Panc1 (cell line): ENCODE measurements at regions not wholly inside any gene's neighbourhood (a gene's known extent, or its start where the extent isn't known, plus 50 kb on each side); places are given as distances from the start of the nearest gene placed in this dataset.

Source experiments
- ATAC-seq: fragments of 200-7000 bp; cut with Tn5 transposase; 2 replicates; pipeline ENCODE4 v1.9.1; 2020; ENCODE audit warnings: mild to moderate bottlenecking, moderate library complexity
- BruUV-seq: library from RNA; stranded (reverse); fragments of 400-500 nt; replicated peaks from 2 replicates; lab custom pipeline; 2021; lab: Mats Ljungman, UMichigan
- CTCF ChIA-PET: fragments of 300-600 bp; sonication (Branson Sonifier 250); formaldehyde crosslinking; loops from one replicate; lab custom pipeline; 2022; ENCODE audit warnings: antibody characterized with exemption; lab: Charles Lee
- POLR2A ChIA-PET: fragments of 300-600 bp; sonication (Branson Sonifier 250); formaldehyde crosslinking; loops from one replicate; lab custom pipeline; 2022; ENCODE audit warnings: antibody characterized with exemption; lab: Charles Lee
- DNase-seq: peaks from one replicate; pipeline ENCODE4 v3.0.0-alpha.2; 2010; ENCODE audit warnings: low read depth, low spot score
- H3K27ac ChIP-seq: 2 replicates; pipeline ENCODE4 v1.5.1; 2011; ENCODE audit warnings: mild to moderate bottlenecking, low read length, inconsistent platforms
- H3K27me3 ChIP-seq: fragments of 200-500 bp; sonication (Bioruptor generic); 2 replicates; pipeline ENCODE4 v1.6.0; 2014; ENCODE audit warnings: low read length, inconsistent platforms; ENCODE audit not compliant: control insufficient read depth, insufficient read depth
- H3K36me3 ChIP-seq: fragments of 200-500 bp; sonication (Bioruptor generic); 2 replicates; pipeline ENCODE4 v1.5.1; 2014; ENCODE audit warnings: inconsistent platforms, mild to moderate bottlenecking, low read length, moderate library complexity; ENCODE audit not compliant: control insufficient read depth, insufficient read depth
- H3K4me1 ChIP-seq: 2 replicates; pipeline ENCODE4 v1.5.1; 2011; ENCODE audit warnings: inconsistent platforms, mild to moderate bottlenecking, low read length, moderate library complexity; ENCODE audit not compliant: control insufficient read depth, insufficient read depth
- H3K4me3 ChIP-seq, 2 experiments: 2 replicates each; pipeline ENCODE4 v1.5.1; 2011 to 2012; ENCODE audit warnings: low read depth in 2 of 2, low read length in 2 of 2, mild to moderate bottlenecking in 2 of 2, inconsistent platforms in 1 of 2, moderate library complexity in 1 of 2
- H3K9me3 ChIP-seq: fragments of 200-500 bp; sonication (Bioruptor generic); 2 replicates; pipeline ENCODE4 v1.5.1; 2014; ENCODE audit warnings: low read depth, mild to moderate bottlenecking, inconsistent platforms, low read length, moderate library complexity; ENCODE audit not compliant: control insufficient read depth, insufficient read depth
- CTCF ChIP-seq: fragments of 450-650 bp; IDR thresholded peaks from 2 replicates; pipeline ENCODE4 v1.5.1; 2017; ENCODE audit warnings: mild to moderate bottlenecking
- POLR2AphosphoS5 ChIP-seq: IDR thresholded peaks from 2 replicates; pipeline ENCODE4 v1.6.1; 2012; ENCODE audit warnings: mild to moderate bottlenecking, low read depth, low read length, moderate library complexity
- REST ChIP-seq, 2 experiments: IDR thresholded peaks; 2 replicates each; pipeline ENCODE4 v1.6.1; 2011 to 2012; ENCODE audit warnings: low read depth in 2 of 2, control low read depth in 1 of 2, low read length in 1 of 2, mild to moderate bottlenecking in 1 of 2, moderate library complexity in 1 of 2; ENCODE audit not compliant: insufficient read depth in 1 of 2
- SIN3A ChIP-seq: IDR thresholded peaks from 2 replicates; pipeline ENCODE4 v1.6.1; 2012; ENCODE audit warnings: low read depth, mild to moderate bottlenecking, low read length, moderate library complexity, borderline replicate concordance; ENCODE audit not compliant: insufficient read depth
- TCF7L2 ChIP-seq: IDR thresholded peaks from 2 replicates; pipeline ENCODE4 v1.6.1; 2011; ENCODE audit warnings: mild to moderate bottlenecking, low read depth, low read length, inconsistent platforms
- in situ Hi-C: cut with HindIII; loops from 2 replicates; pipeline ENCODE4 v1.10.0; 2016; ENCODE audit warnings: low sequenced_read_pairs, low pct_unique_long_range_greater_than_20kb
- intact Hi-C: fragments of 100-400 bp; cut with micrococcal nuclease; formaldehyde crosslinking; loops from one replicate; pipeline ENCODE4 v1.10.0; 2022; ENCODE audit not compliant: unreplicated experiment

GRCh38 chr6:22888163-22888752 is 318.9 kb downstream of the HDGFL1 start:
- H3K4me1 ChIP-seq, result no peaks in the 10 kb centered on the region; the same call in 1 of the 2 replicates
- no TSS peak for BruUV-seq
- TF ChIP-seq POLR2AphosphoS5 (no peak), TCF7L2 (no peak), SIN3A (no peak), REST (IDR thresholded peaks at IDR 0.05; ENCODE audit: insufficient read depth in 1 of 2, low read depth in 2 of 2, low read length in 1 of 2) (no peak), CTCF (no peak)
- POLR2A ChIA-PET, result interaction anchor here (0.6 kb wide), 2 partner anchors 1295 to 1945 kb away, joined by 9 to 16 read pairs; partner anchors contain the start of gene SOX4
- H3K36me3 ChIP-seq, result no peaks in the 10 kb centered on the region
- H3K27ac ChIP-seq, result peak overlapping the region; percentile 40; the same call in 1 of the 2 replicates
- in situ Hi-C loops (no loop called here), intact Hi-C loops (no loop called here)
- no peak for DNase-seq
- CTCF ChIA-PET, result no interaction called here
- H3K4me3 ChIP-seq, result no peak overlapping the region
- no peaks in the 10 kb centered on the region for H3K27me3 ChIP-seq
- H3K9me3 ChIP-seq, result no peaks in the 10 kb centered on the region
- ATAC-seq, result peak; percentile 38; the same call in 1 of the 2 replicates

- in situ Hi-C loops (no loop called here), intact Hi-C loops (no loop called here)
- Histone ChIP-seq H3K27ac (no peak overlapping the region), H3K27me3 (no peaks in the 10 kb centered on the region), H3K36me3 (no peaks in the 10 kb centered on the region), H3K4me3 (no peak overlapping the region), H3K4me1 (no peaks in the 10 kb centered on the region; the same call in 1 of the 2 replicates), H3K9me3 (no peaks in the 10 kb centered on the region)
- CTCF ChIA-PET, result no interaction called here
- DNase-seq (no peak), ATAC-seq (no peak)
- no TSS peak for BruUV-seq
- no peak for TF ChIP-seq POLR2AphosphoS5
- TF ChIP-seq TCF7L2, result no peak
- TF ChIP-seq REST (IDR thresholded peaks at IDR 0.05; ENCODE audit: insufficient read depth in 1 of 2, low read depth in 2 of 2, low read length in 1 of 2), result no peak
- no peak for TF ChIP-seq CTCF
- TF ChIP-seq SIN3A, result no peak
- POLR2A ChIA-PET, result no interaction called here
Measured at GRCh38 chr6:22891934-22892333, 322.6 kb downstream of the HDGFL1 start.
